Chondrocyte (in vitro differentiated cells): ENCODE measurements at regions not wholly inside any gene's neighbourhood (a gene's known extent, or its start where the extent isn't known, plus 50 kb on each side); places are given as distances from the start of the nearest gene placed in this dataset.

Source experiments
- DNase-seq: peaks from one replicate; pipeline ENCODE4 v3.0.0; 2021; ENCODE audit warnings: mixed read lengths, low spot score
- H3K27ac Mint-ChIP-seq: one replicate; pipeline ENCODE4 v1.8.0; 2021; ENCODE audit warnings: mild to moderate bottlenecking, moderate library complexity, mixed read lengths; ENCODE audit not compliant: unreplicated experiment
- H3K27me3 Mint-ChIP-seq: 2 replicates; pipeline ENCODE4 v1.8.0; 2021; ENCODE audit warnings: low read depth, mixed read lengths
- H3K36me3 Mint-ChIP-seq: 2 replicates; pipeline ENCODE4 v1.8.0; 2021; ENCODE audit warnings: low read depth, mixed read lengths
- H3K4me1 Mint-ChIP-seq: 2 replicates; pipeline ENCODE4 v1.8.0; 2021; ENCODE audit warnings: low read depth, mild to moderate bottlenecking, mixed read lengths
- H3K4me3 Mint-ChIP-seq: one replicate; pipeline ENCODE4 v1.8.0; 2021; ENCODE audit warnings: mild to moderate bottlenecking, moderate library complexity, mixed read lengths; ENCODE audit not compliant: unreplicated experiment
- H3K9me3 Mint-ChIP-seq: 2 replicates; pipeline ENCODE4 v1.8.0; 2021; ENCODE audit warnings: low read depth, mixed read lengths
- TF ChIP-seq, protein P1 (sequence below): fragments of 200-600 bp; sonication (generic); IDR thresholded peaks from 2 replicates; pipeline ENCODE4 v1.5.0; 2021; ENCODE audit warnings: antibody characterized with exemption, mild to moderate bottlenecking, moderate library complexity

DNA sequence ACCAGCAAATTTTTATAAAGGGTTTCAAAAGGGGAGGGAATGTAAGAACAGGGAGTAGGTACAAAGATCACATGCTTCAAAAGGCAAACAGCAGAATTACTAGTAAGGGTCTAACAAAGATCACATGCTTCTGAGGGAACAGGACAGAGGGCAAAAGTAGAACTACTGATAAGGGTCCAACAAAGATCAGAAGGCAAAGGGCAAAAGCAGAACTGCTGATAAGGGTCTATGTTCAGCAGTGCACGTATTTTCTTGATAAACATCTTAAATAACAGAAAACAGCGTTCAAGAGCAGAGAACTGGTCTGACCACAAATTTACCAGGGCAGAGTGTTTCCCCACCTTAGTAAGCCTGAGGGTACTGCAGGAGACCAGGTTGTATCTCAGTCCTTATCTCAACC lies 469.5 kb upstream of the PIK3R1 start:
- no peaks in the 10 kb centered on the region for H3K4me1 Mint-ChIP-seq
- H3K27ac Mint-ChIP-seq, result no peak overlapping the region
- H3K4me3 Mint-ChIP-seq, result no peak overlapping the region
- no peaks in the 10 kb centered on the region for H3K27me3 Mint-ChIP-seq
- TF ChIP-seq, protein P1, sequence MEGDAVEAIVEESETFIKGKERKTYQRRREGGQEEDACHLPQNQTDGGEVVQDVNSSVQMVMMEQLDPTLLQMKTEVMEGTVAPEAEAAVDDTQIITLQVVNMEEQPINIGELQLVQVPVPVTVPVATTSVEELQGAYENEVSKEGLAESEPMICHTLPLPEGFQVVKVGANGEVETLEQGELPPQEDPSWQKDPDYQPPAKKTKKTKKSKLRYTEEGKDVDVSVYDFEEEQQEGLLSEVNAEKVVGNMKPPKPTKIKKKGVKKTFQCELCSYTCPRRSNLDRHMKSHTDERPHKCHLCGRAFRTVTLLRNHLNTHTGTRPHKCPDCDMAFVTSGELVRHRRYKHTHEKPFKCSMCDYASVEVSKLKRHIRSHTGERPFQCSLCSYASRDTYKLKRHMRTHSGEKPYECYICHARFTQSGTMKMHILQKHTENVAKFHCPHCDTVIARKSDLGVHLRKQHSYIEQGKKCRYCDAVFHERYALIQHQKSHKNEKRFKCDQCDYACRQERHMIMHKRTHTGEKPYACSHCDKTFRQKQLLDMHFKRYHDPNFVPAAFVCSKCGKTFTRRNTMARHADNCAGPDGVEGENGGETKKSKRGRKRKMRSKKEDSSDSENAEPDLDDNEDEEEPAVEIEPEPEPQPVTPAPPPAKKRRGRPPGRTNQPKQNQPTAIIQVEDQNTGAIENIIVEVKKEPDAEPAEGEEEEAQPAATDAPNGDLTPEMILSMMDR, result no peak
- DNase-seq, result no peak
- peaks cover 15% of the 10 kb centered on the region for H3K9me3 Mint-ChIP-seq
- H3K36me3 Mint-ChIP-seq, result no peaks in the 10 kb centered on the region

DNA sequence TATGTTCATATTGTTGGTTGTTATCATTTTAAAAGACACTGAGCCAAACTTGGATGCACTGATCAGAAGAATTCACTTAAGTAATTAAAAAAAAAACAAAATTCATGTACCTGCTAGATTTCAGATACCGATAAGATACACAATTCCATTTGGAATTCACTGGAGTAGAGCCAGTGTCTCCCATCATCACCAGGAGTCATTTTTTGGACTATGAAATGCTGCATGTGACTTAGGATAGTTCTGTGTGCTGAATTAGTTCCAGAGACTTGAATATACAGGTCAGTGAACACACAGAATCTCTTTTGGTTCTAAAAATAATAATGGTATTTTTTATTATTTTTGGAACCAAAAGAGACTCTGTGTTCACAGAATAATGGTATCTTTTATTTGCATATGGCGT lies 482.6 kb upstream of the PIK3R1 start:
- Mint-ChIP-seq H3K36me3 (peaks cover 2% of the 10 kb centered on the region), H3K27me3 (no peaks in the 10 kb centered on the region), H3K27ac (no peak overlapping the region), H3K9me3 (peaks cover 12% of the 10 kb centered on the region), H3K4me1 (peaks cover 36% of the 10 kb centered on the region), H3K4me3 (no peak overlapping the region)
- TF ChIP-seq, protein P1, result no peak
- no peak for DNase-seq

DNA sequence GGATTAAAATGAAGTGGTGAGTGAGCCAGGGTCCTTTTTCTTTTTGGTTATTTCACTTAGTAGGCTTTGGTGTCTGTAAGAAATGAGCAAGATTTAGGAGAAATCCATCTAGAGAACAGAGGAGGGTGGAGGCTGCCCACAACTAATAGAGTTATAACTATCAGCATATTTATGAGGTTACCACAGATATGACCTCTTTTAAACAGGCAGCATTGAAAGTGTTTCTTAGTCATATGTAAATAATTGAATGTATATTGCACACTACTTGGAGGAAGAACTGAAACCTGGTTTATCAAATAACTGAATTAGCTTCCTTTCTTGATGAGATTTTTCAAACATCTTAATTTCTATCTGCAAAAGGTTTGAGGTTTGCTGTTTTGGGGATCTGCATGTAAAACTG lies 483.1 kb upstream of the PIK3R1 start:
- Mint-ChIP-seq H3K4me3 (no peak overlapping the region), H3K4me1 (peaks cover 38% of the 10 kb centered on the region), H3K27me3 (no peaks in the 10 kb centered on the region), H3K9me3 (peaks cover 12% of the 10 kb centered on the region), H3K27ac (no peak overlapping the region), H3K36me3 (peaks cover 2% of the 10 kb centered on the region)
- TF ChIP-seq, protein P1, result no peak
- no peak for DNase-seq

DNA sequence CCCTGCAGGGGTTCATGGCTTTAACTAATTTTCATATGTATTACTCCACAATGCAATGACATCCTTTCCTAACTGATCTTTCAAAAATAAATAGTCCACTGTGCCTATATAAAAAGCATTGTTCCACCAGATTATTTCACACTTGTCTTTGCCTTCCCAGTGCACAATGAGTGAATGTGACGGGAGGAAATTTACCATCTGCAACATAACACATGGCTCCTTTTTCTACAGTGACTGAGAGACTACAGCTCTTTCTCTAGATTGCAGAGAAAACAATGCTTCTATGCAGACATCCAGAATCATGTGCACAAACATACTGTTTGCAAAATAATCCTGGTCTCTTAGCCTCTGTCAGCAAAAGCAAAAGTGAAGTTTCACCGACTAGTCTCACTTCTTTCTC lies 483.7 kb upstream of the PIK3R1 start:
- Mint-ChIP-seq H3K9me3 (peaks cover 12% of the 10 kb centered on the region), H3K4me3 (no peak overlapping the region), H3K36me3 (peaks cover 2% of the 10 kb centered on the region), H3K27me3 (no peaks in the 10 kb centered on the region), H3K27ac (no peak overlapping the region), H3K4me1 (peaks cover 38% of the 10 kb centered on the region)
- DNase-seq, result no peak
- TF ChIP-seq, protein P1, result no peak

DNA sequence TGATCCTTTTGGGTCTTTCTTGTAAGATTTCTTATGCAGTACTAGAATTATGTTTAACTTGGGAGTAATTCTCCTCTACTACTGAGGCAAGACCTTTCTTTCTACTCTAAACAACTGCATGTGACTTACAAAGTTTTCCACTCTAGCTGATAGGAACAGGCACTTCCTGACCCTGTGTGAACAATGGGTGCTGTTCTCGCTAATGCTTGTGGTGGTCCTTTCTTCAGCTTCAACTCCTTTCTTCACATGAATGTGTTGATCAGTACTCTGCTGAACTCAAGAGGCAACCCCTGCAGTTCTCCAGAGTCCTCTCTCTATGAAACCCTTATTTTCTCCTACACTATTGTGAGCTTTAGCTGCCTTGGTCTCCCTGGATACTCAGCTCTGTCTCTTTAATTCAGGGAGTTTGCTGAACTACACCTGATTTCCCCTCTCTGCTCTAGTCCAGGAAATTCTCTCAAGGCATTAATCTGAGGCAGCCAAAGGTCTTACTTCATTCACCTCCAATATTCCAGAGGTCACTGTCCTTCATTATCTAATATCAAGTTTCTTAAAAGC lies 484.6 kb upstream of the PIK3R1 start:
- H3K4me1 Mint-ChIP-seq, result peaks cover 38% of the 10 kb centered on the region
- TF ChIP-seq, protein P1, result no peak
- no peak overlapping the region for H3K27ac Mint-ChIP-seq
- no peaks in the 10 kb centered on the region for H3K27me3 Mint-ChIP-seq
- H3K4me3 Mint-ChIP-seq, result no peak overlapping the region
- peaks cover 12% of the 10 kb centered on the region for H3K9me3 Mint-ChIP-seq
- no peak for DNase-seq
- H3K36me3 Mint-ChIP-seq, result peaks cover 2% of the 10 kb centered on the region
